ENCODE measurements at regions not wholly inside any gene's neighbourhood (a gene's known extent, or its start where the extent isn't known, plus 50 kb on each side); places are given as distances from the start of the nearest gene placed in this dataset.

- H3K27me3 ChIP-seq (ENCODE audit: control insufficient read depth, insufficient read depth, low read length): no peaks in the 10 kb centered on the region
- no peak for TF ChIP-seq SIN3A (IDR thresholded peaks at IDR 0.05; ENCODE audit: borderline replicate concordance, insufficient read depth, low read depth, low read length)
- TF ChIP-seq TCF7L2 (IDR thresholded peaks at IDR 0.05; ENCODE audit: low read depth, low read length): no peak
- TF ChIP-seq REST (IDR thresholded peaks at IDR 0.05; ENCODE audit: insufficient read depth in 1 of 2, low read depth in 2 of 2, low read length in 1 of 2): no peak
- TF ChIP-seq CTCF (IDR thresholded peaks at IDR 0.05): no peak
- no peak for TF ChIP-seq POLR2AphosphoS5 (IDR thresholded peaks at IDR 0.05; ENCODE audit: low read depth, low read length)
- no peak for ATAC-seq
- CTCF ChIA-PET: no interaction called here
- no peaks in the 10 kb centered on the region for H3K4me1 ChIP-seq (ENCODE audit: control insufficient read depth, insufficient read depth, low read length)
- no peaks in the 10 kb centered on the region for H3K36me3 ChIP-seq (ENCODE audit: control insufficient read depth, insufficient read depth, low read length)
- POLR2A ChIA-PET: no interaction called here
- in situ Hi-C loops (cut with HindIII; ENCODE audit: low pct_unique_long_range_greater_than_20kb, low sequenced_read_pairs): no loop called here
- H3K4me3 ChIP-seq (ENCODE audit: low read depth in 2 of 2, low read length in 2 of 2): no peak overlapping the region
- no peak for DNase-seq (ENCODE audit: low read depth, low spot score)
- no peaks in the 10 kb centered on the region for H3K9me3 ChIP-seq (ENCODE audit: control insufficient read depth, insufficient read depth, low read depth, low read length)
- no TSS peak for BruUV-seq (replicated peaks)
- intact Hi-C loops (cut with micrococcal nuclease; ENCODE audit: unreplicated experiment): no loop called here
- H3K27ac ChIP-seq (ENCODE audit: low read length): no peak overlapping the region
Observed at GRCh38 chr3:80063535-80063934, 295.7 kb upstream of the ROBO1 start.

DNA sequence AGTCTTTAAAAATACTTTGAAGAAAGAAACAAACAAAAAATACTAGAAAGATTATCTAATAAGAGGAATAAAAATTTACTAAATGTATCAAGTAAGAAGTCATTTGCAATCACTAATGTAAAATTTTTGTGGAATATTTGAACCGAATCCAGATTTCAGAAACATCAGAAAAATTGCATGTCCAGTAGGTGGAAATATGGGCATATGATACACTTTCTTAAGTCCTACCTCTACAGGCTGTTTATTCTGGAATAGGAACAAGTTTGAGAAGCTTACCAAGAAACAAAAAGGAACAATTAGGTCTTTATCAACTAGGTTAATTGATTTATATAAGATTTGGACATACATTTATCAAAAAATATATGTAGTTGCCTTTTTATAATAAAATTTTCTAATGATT lies 292.9 kb upstream of the ROBO1 start:
- TF ChIP-seq TCF7L2 (IDR thresholded peaks at IDR 0.05; ENCODE audit: low read depth, low read length): no peak
- TF ChIP-seq REST (IDR thresholded peaks at IDR 0.05; ENCODE audit: insufficient read depth in 1 of 2, low read depth in 2 of 2, low read length in 1 of 2): no peak
- TF ChIP-seq SIN3A (IDR thresholded peaks at IDR 0.05; ENCODE audit: borderline replicate concordance, insufficient read depth, low read depth, low read length): no peak
- TF ChIP-seq POLR2AphosphoS5 (IDR thresholded peaks at IDR 0.05; ENCODE audit: low read depth, low read length): no peak
- TF ChIP-seq CTCF (IDR thresholded peaks at IDR 0.05): no peak
- Histone ChIP-seq H3K4me1 (ENCODE audit: control insufficient read depth, insufficient read depth, low read length) (no peaks in the 10 kb centered on the region), H3K9me3 (ENCODE audit: control insufficient read depth, insufficient read depth, low read depth, low read length) (no peaks in the 10 kb centered on the region), H3K27ac (ENCODE audit: low read length) (no peak overlapping the region), H3K36me3 (ENCODE audit: control insufficient read depth, insufficient read depth, low read length) (no peaks in the 10 kb centered on the region), H3K4me3 (ENCODE audit: low read depth in 2 of 2, low read length in 2 of 2) (no peak overlapping the region), H3K27me3 (ENCODE audit: control insufficient read depth, insufficient read depth, low read length) (no peaks in the 10 kb centered on the region)
- DNase-seq (ENCODE audit: low read depth, low spot score) (no peak), ATAC-seq (no peak)
- intact Hi-C loops (cut with micrococcal nuclease; ENCODE audit: unreplicated experiment): no loop called here
- POLR2A ChIA-PET: no interaction called here
- no TSS peak for BruUV-seq (replicated peaks)
- CTCF ChIA-PET: no interaction called here
- in situ Hi-C loops (cut with HindIII; ENCODE audit: low pct_unique_long_range_greater_than_20kb, low sequenced_read_pairs): no loop called here

Measured in Panc1 (cell line).